ENCODE measurements at regions not wholly inside any gene's neighbourhood (a gene's known extent, or its start where the extent isn't known, plus 50 kb on each side); places are given as distances from the start of the nearest gene placed in this dataset.

- no peak overlapping the region for H3K14ac ChIP-seq (replicated peaks; ENCODE audit: low read depth, low read length)
- POLR2A ChIA-PET (ENCODE audit: unreplicated experiment) = no interaction called here
- CTCF ChIA-PET = interaction anchor here (0.5 to 0.6 kb wide), 2 partner anchors 61 to 274 kb away, joined by 7 to 13 read pairs; no protein-coding TSS in a partner anchor
These were observed 64.1 kb downstream of the MRPL57 start for GRCh38 chr13:21240586-21240985.

More at GRCh38 chr13:21240586-21240985, 64.1 kb downstream of the MRPL57 start:
- Histone ChIP-seq H2BK20ac (ENCODE audit: low read depth, low read length) (no peak overlapping the region), H4K20me1 (ENCODE audit: insufficient read depth, low read length) (no peaks in the 10 kb centered on the region), H3K4me2 (ENCODE audit: low read depth, low read length) (peak overlapping the region; percentile 52; the same call in 1 of the 2 replicates), H3K4me3 (ENCODE audit: insufficient read depth, low read depth, low read length) (no peak overlapping the region), H2AK9ac (replicated peaks; ENCODE audit: low read depth, low read length, poor library complexity) (no peak overlapping the region), H3K79me1 (ENCODE audit: low read depth in 1 of 2, low read length in 2 of 2) (no peaks in the 10 kb centered on the region), H3K9me1 (ENCODE audit: insufficient read depth, low read length) (no peaks in the 10 kb centered on the region), H2BK120ac (ENCODE audit: low read depth, low read length) (no peak overlapping the region), H3K23ac (ENCODE audit: low read depth, low read length) (no peak overlapping the region), H3K9ac (ENCODE audit: low read depth, low read length) (no peak overlapping the region), H3K4ac (ENCODE audit: low read depth, low read length) (no peak overlapping the region), H4K91ac (ENCODE audit: insufficient read depth, low read depth, low read length) (no peak overlapping the region), H3K36me3 (ENCODE audit: control insufficient read depth, insufficient read depth, low read length) (no peaks in the 10 kb centered on the region), H3K4me1 (ENCODE audit: control insufficient read depth, insufficient read depth, low read length) (no peaks in the 10 kb centered on the region), H2AFZ (replicated peaks; ENCODE audit: low read length, poor library complexity) (no peak overlapping the region), H3K27ac (ENCODE audit: insufficient read depth, low read length) (no peak overlapping the region), H3K56ac (ENCODE audit: extremely low read depth, insufficient read depth, low read length) (no peak overlapping the region), H2AK5ac (ENCODE audit: low read depth, low read length) (no peak overlapping the region), H3K18ac (ENCODE audit: low read depth, low read length) (no peak overlapping the region), H2BK5ac (ENCODE audit: low read depth, low read length, poor library complexity, severe bottlenecking) (no peak overlapping the region), H4K5ac (ENCODE audit: low read depth, low read length) (no peak overlapping the region), H3K27me3 (ENCODE audit: control insufficient read depth, insufficient read depth, low read length) (peaks cover 7% of the 10 kb centered on the region), H3K9me3 (ENCODE audit: control insufficient read depth, insufficient read depth, low read length) (no peaks in the 10 kb centered on the region), H4K8ac (ENCODE audit: low read depth in 2 of 2, low read length in 2 of 2) (no peak overlapping the region; a peak in 1 of 4 replicates), H2BK15ac (ENCODE audit: low read depth, low read length) (no peak overlapping the region)
- ATAC-seq (ENCODE audit: low read depth) = peak; percentile 79
- dilution Hi-C loops (cut with HindIII; ENCODE audit: low sequenced_read_pairs, unreplicated experiment) (no loop called here), in situ Hi-C loops (cut with MboI; ENCODE audit: low sequenced_read_pairs) (no loop called here), intact Hi-C loops (cut with micrococcal nuclease) (no loop called here)
- 80% methylated on average over 1 of the region's 8 CpGs; no CpG with 5 or more reads in 1 of the 2 experiments for WGBS, 2 experiments (ENCODE audit: extremely low coverage in 2 of 2, insufficient read length in 1 of 2)
- DNase-seq = peak; percentile 58
- TF ChIP-seq CTCF (conservative IDR thresholded peaks at IDR 0.05; ENCODE audit: low read depth, low read length) (no peak), RCOR1 (IDR thresholded peaks at IDR 0.05; ENCODE audit: insufficient replicate concordance, low read length) (no peak), CHD1 (IDR thresholded peaks at IDR 0.05; ENCODE audit: low read depth, low read length) (no peak), RAD21 (IDR thresholded peaks at IDR 0.05; ENCODE audit: low read length) (no peak)
- TF ChIP-seq, protein P1, sequence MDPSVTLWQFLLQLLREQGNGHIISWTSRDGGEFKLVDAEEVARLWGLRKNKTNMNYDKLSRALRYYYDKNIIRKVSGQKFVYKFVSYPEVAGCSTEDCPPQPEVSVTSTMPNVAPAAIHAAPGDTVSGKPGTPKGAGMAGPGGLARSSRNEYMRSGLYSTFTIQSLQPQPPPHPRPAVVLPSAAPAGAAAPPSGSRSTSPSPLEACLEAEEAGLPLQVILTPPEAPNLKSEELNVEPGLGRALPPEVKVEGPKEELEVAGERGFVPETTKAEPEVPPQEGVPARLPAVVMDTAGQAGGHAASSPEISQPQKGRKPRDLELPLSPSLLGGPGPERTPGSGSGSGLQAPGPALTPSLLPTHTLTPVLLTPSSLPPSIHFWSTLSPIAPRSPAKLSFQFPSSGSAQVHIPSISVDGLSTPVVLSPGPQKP (IDR thresholded peaks at IDR 0.05; ENCODE audit: borderline replicate concordance, low read depth, low read length) = no peak
- no TSS peak for BruUV-seq (replicated peaks)

Data from IMR-90 (cell line).